LNCaP clone FGC (cell line): ENCODE measurements at regions not wholly inside any gene's neighbourhood (a gene's known extent, or its start where the extent isn't known, plus 50 kb on each side); places are given as distances from the start of the nearest gene placed in this dataset.

Experiments used
- DNase-seq: peaks from one replicate; pipeline ENCODE4 v3.0.0-alpha.2; 2011; ENCODE audit warnings: low read depth
- H3K4me3 ChIP-seq: 2 replicates; pipeline ENCODE4 v1.5.1; 2011; ENCODE audit warnings: mild to moderate bottlenecking, low read depth, low read length, control low read depth
- TF ChIP-seq, protein P1 (sequence below): IDR thresholded peaks from 2 replicates; pipeline ENCODE4 v1.5.1; 2012; ENCODE audit warnings: mild to moderate bottlenecking; ENCODE audit not compliant: control insufficient read depth, insufficient read depth; ENCODE audit errors: extremely low read depth

DNA sequence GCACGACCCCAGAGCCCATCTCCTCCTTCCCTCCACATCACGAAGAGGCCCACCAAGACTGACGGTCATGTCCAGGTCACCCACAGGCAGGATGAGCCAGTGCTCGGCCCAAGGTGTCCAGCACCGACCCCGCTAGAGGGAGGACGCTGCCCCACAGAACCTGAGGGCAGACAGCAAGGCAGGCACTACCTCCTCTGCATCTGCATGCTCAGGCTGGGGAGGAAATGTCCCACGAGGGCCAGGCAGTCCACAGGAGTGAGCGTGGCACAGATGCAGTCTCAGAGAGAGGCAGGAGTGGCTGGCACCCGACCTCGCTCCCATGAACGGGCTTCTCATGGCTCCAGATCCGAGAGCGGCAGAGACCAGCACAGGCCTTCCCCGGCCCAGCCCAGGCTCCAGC is 133.2 kb downstream of the TUBA3C start:
- H3K4me3 ChIP-seq: no peak overlapping the region
- TF ChIP-seq, protein P1, sequence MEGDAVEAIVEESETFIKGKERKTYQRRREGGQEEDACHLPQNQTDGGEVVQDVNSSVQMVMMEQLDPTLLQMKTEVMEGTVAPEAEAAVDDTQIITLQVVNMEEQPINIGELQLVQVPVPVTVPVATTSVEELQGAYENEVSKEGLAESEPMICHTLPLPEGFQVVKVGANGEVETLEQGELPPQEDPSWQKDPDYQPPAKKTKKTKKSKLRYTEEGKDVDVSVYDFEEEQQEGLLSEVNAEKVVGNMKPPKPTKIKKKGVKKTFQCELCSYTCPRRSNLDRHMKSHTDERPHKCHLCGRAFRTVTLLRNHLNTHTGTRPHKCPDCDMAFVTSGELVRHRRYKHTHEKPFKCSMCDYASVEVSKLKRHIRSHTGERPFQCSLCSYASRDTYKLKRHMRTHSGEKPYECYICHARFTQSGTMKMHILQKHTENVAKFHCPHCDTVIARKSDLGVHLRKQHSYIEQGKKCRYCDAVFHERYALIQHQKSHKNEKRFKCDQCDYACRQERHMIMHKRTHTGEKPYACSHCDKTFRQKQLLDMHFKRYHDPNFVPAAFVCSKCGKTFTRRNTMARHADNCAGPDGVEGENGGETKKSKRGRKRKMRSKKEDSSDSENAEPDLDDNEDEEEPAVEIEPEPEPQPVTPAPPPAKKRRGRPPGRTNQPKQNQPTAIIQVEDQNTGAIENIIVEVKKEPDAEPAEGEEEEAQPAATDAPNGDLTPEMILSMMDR: no peak
- no peak for DNase-seq

DNA sequence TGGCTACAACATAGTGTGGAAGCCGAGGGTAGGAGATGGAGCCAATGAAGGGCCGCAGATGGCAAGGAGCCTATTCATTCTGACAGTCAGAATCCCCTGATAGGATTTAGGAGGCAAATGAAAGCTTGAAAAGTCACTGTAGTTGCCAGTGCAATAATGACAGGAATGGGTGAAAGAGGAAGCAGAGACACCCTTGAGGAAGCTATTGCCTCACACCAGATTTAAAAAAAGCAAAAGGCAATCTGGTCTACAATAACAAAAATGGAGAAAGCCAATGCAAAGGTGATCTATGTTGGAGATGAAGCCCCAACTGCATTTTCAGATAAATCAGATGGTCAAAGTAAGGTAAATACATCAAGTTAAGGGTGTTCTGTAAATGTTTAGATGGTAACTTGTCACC is 158.5 kb downstream of the TUBA3C start:
- TF ChIP-seq, protein P1: no peak
- no peak overlapping the region for H3K4me3 ChIP-seq
- DNase-seq: no peak

DNA sequence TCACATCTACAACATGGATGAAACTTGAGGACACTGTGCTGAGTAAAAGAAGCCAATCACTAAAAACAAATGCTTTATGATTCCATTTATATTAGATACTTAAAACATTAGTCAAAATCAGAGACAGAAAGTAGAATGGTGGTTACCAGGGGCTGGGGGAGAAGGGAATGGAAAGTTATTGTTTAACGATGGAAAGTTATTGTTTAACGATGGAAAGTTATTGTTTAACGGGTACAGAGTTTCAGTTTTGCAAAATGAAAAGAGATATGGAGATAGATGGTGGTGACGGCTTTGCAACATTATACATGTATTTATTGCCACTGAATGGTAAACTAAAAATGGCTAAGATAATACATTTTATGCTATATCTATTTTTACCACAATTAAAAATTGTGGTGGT is 160.6 kb downstream of the TUBA3C start:
- TF ChIP-seq, protein P1: no peak
- no peak for DNase-seq
- H3K4me3 ChIP-seq: no peak overlapping the region

DNA sequence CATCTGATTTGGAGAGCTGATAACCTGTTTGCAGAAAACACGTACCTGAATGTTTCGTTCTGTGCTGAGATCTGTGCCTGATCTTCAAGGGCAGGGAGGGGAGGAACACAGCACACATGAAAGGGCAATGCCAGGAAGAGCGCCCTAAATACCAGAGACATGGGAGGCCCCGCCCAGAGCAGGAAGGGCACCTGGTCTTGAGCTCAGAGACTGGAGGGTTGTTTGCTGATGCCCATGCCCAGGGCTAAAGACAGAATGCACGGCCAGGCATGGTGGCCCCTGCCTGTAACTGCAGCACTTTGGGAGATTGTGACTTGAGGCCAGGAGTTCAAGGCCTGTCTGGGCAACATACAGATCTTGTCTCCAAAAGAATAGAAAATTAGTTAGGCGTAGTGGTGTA is 183.2 kb downstream of the TUBA3C start:
- no peak for DNase-seq
- no peak overlapping the region for H3K4me3 ChIP-seq
- TF ChIP-seq, protein P1: no peak

DNA sequence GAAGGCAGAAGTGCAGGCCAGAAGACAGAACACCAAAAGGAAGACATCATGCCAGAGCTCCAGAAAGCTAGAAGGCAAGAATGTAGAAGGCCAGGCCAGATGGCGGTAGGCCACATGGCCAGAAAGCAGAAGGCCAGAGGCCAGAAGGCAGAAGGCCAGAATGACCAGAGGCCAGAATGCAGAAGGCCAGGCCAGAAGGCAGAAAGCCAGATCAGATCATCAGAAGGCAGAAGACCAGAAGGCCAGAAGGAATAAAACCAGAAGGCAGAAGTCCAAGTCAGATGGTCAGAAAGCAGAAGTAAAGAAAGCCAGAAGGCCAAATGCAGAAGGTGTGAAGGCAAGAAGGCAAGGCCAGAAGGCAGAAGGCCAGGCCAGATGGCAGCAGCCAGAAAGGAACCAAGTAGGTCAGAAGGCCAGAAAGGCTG is 185.0 kb downstream of the TUBA3C start:
- DNase-seq: peak; percentile 58
- TF ChIP-seq, protein P1: no peak
- H3K4me3 ChIP-seq: no peak overlapping the region

DNA sequence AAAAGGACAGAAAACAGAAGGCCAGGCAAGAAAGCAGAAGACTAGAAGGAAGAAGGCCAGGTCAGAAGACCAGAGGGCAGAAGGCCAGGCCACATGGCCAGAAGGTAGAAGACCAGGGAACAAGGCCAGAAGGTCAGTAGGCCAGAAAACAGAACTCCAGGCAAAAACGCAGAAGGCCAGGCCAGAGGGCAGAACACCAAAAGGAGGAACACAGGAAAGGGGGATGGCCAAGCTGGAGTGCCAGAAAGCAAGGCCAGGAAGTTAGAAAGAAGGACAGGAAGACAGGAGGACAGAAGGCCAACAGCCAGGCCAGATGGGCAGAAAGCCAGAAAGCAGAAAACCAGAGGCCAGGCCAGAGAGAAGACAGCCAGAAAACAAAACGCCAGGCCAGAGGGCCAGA is 185.4 kb downstream of the TUBA3C start:
- no peak for DNase-seq
- no peak overlapping the region for H3K4me3 ChIP-seq
- TF ChIP-seq, protein P1: no peak

DNA sequence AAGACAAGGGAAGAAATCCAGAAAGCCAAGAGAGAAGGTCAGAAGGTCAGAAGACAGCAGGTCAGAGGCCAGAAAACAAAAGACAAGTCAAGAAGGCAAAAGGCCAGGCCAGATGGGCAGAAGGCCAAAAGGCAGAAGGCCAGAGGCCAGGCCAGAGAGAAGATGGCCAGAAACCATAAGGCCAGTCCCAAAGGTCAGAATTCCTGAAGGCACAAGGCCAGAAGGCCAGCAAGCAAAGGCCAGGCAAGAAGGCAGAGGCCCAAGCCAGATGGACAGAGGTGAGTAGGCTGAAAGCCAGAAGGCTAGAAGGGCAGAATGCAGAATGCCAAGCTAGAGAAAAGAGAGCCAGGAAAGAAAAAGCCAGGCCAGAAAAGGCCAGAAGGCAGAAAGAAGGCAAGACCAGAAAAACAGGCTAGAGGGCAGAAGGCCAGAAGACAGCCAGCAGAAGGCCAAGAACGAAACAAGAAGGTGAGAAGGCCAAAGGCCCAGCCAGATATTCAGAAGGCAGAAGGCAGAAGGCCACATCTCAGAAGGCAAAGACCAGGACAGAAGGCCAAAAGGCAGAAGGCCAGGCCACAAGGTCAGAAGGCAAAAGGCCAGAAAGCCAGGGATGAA is 186.3 kb downstream of the TUBA3C start:
- no peak overlapping the region for H3K4me3 ChIP-seq
- TF ChIP-seq, protein P1: no peak
- peak; percentile 45 for DNase-seq
